Neuronal stem cell (in vitro differentiated cells): ENCODE measurements at regions not wholly inside any gene's neighbourhood (a gene's known extent, or its start where the extent isn't known, plus 50 kb on each side); places are given as distances from the start of the nearest gene placed in this dataset.
"Not testable (repeated sequence)": the region's sequence is repeated elsewhere in the genome, so short reads cannot be mapped to it uniquely, and the experiment has no call there.

Experiments
- DNase-seq: peaks from one replicate; pipeline ENCODE4 v3.0.0-alpha.2; 2013; ENCODE audit warnings: low spot score
- H2AFZ ChIP-seq: one replicate; pipeline ENCODE4 v1.6.1; 2013; ENCODE audit warnings: mild to moderate bottlenecking, low read length, inconsistent platforms
- H2AK5ac ChIP-seq: 2 replicates; pipeline ENCODE4 v1.6.1; 2013; ENCODE audit warnings: low read depth, mild to moderate bottlenecking, inconsistent platforms, low read length, moderate library complexity, mixed read lengths
- H2BK120ac ChIP-seq: 2 replicates; pipeline ENCODE4 v1.6.1; 2013; ENCODE audit warnings: low read depth, mild to moderate bottlenecking, inconsistent platforms, low read length, moderate library complexity, mixed read lengths
- H2BK12ac ChIP-seq: one replicate; pipeline ENCODE4 v1.6.1; 2013; ENCODE audit warnings: low read length, inconsistent platforms
- H2BK15ac ChIP-seq: 2 replicates; pipeline ENCODE4 v1.6.1; 2013; ENCODE audit warnings: mild to moderate bottlenecking, low read length, inconsistent platforms, mixed read lengths
- H2BK5ac ChIP-seq: one replicate; pipeline ENCODE4 v1.6.1; 2013; ENCODE audit warnings: inconsistent platforms, mild to moderate bottlenecking, low read length, moderate library complexity
- H3K14ac ChIP-seq: one replicate; pipeline ENCODE4 v1.6.1; 2013; ENCODE audit warnings: low read length, inconsistent platforms
- H3K18ac ChIP-seq: 2 replicates; pipeline ENCODE4 v1.6.1; 2013; ENCODE audit warnings: low read length, inconsistent platforms
- H3K23ac ChIP-seq: 2 replicates; pipeline ENCODE4 v1.6.1; 2013; ENCODE audit warnings: low read depth, mild to moderate bottlenecking, mixed read lengths, low read length, inconsistent platforms; ENCODE audit not compliant: poor library complexity
- H3K27ac ChIP-seq: replicated peaks from 3 replicates; pipeline ENCODE4 v1.5.1; 2013; ENCODE audit warnings: low read length, inconsistent platforms
- H3K27me3 ChIP-seq, 3 experiments: 2 replicates each; pipeline ENCODE4 v1.6.1; 2013; ENCODE audit warnings: low read length in 3 of 3, mild to moderate bottlenecking in 2 of 3, inconsistent platforms in 1 of 3, low read depth in 1 of 3, mixed read lengths in 1 of 3, moderate library complexity in 1 of 3; ENCODE audit not compliant: control insufficient read depth in 3 of 3, insufficient read depth in 3 of 3
- H3K36me3 ChIP-seq, 2 donors: replicated peaks in 1 of 2; 2 replicates each; pipeline ENCODE4 v1.6.1; 2013; ENCODE audit warnings: low read length in 2 of 2; ENCODE audit not compliant: control insufficient read depth in 2 of 2, insufficient read depth in 2 of 2
- H3K4ac ChIP-seq: 2 replicates; pipeline ENCODE4 v1.6.1; 2013; ENCODE audit warnings: inconsistent platforms, mild to moderate bottlenecking, low read length, moderate library complexity
- H3K4me1 ChIP-seq, 2 donors: 1 replicate in 1 of 2; 2 replicates in 1 of 2; pipeline ENCODE4 v1.6.1; 2013; ENCODE audit warnings: low read length in 2 of 2, low read depth in 1 of 2; ENCODE audit not compliant: control insufficient read depth in 2 of 2, insufficient read depth in 1 of 2
- H3K4me2 ChIP-seq: one replicate; pipeline ENCODE4 v1.6.1; 2013; ENCODE audit warnings: mild to moderate bottlenecking, low read length, inconsistent platforms; ENCODE audit not compliant: insufficient read depth, poor library complexity, severe bottlenecking
- H3K4me3 ChIP-seq, 2 donors: 2 replicates each; pipeline ENCODE4 v1.5.1; 2013; ENCODE audit warnings: low read length in 2 of 2, mild to moderate bottlenecking in 2 of 2, inconsistent platforms in 1 of 2, moderate library complexity in 1 of 2
- H3K79me1 ChIP-seq: one replicate; pipeline ENCODE4 v1.6.1; 2013; ENCODE audit warnings: low read depth, mild to moderate bottlenecking, inconsistent platforms, low read length, moderate library complexity
- H3K9ac ChIP-seq: one replicate; pipeline ENCODE4 v1.6.1; 2013; ENCODE audit warnings: mild to moderate bottlenecking, low read depth, low read length, inconsistent platforms; ENCODE audit not compliant: poor library complexity
- H3K9me3 ChIP-seq, 2 donors: replicated peaks in 1 of 2; 2 replicates each; pipeline versions ENCODE3 to v1.6.1; 2013; ENCODE audit warnings: low read length in 2 of 2, mild to moderate bottlenecking in 2 of 2, inconsistent platforms in 1 of 2, low read depth in 1 of 2, mixed read lengths in 1 of 2, moderate library complexity in 1 of 2; ENCODE audit not compliant: control insufficient read depth in 2 of 2, insufficient read depth in 1 of 2
- H4K8ac ChIP-seq: one replicate; pipeline ENCODE4 v1.6.1; 2013; ENCODE audit warnings: low read depth, mild to moderate bottlenecking, inconsistent platforms, low read length, moderate library complexity
- H4K91ac ChIP-seq: one replicate; pipeline ENCODE4 v1.6.1; 2013; ENCODE audit warnings: low read length, low read depth, mild to moderate bottlenecking, inconsistent platforms; ENCODE audit not compliant: poor library complexity
- WGBS, 2 donors: extraction: QIAGEN DNeasy Blood & Tissue Kit; methylation state at CpG; one replicate each; pipeline ENCODE4 v1.1.7; 2013; ENCODE audit warnings: missing lambda C conversion rate in 2 of 2, mixed read lengths in 1 of 2; ENCODE audit not compliant: insufficient read length in 2 of 2, insufficient replicate concordance in 1 of 2; ENCODE audit errors: extremely low coverage in 2 of 2; 5-methylcytosine and 5-hydroxymethylcytosine counted together

- WGBS, 2 donors: no CpG with 5 or more reads among the region's 1 CpG
- H2BK120ac ChIP-seq: no peak overlapping the region
- no peak overlapping the region for H3K18ac ChIP-seq
- H2AK5ac ChIP-seq: no peak overlapping the region
- no peaks in the 10 kb centered on the region for H3K79me1 ChIP-seq
- H3K36me3 ChIP-seq: no peaks in the 10 kb centered on the region
- no peaks in the 10 kb centered on the region for H3K4me1 ChIP-seq
- H2BK15ac ChIP-seq: no peak overlapping the region
- no peak overlapping the region for H3K14ac ChIP-seq
- no peak overlapping the region for H3K4me3 ChIP-seq
- H3K23ac ChIP-seq: no peak overlapping the region
- H2BK5ac ChIP-seq: no peak overlapping the region
- no peak overlapping the region for H4K8ac ChIP-seq
- no peak overlapping the region for H3K4ac ChIP-seq
- H2AFZ ChIP-seq: no peak overlapping the region
- no peak overlapping the region for H4K91ac ChIP-seq
- H2BK12ac ChIP-seq: no peak overlapping the region
- H3K9me3 ChIP-seq: no peaks in the 10 kb centered on the region
- H3K27ac ChIP-seq: no peak overlapping the region
- H3K27me3 ChIP-seq: no peaks in the 10 kb centered on the region
- DNase-seq: peak; percentile 38
- H3K4me2 ChIP-seq: no peak overlapping the region
- no peak overlapping the region for H3K9ac ChIP-seq
Measured at GRCh38 chr13:38223089-38223488, 126.6 kb upstream of the UFM1 start.

DNA sequence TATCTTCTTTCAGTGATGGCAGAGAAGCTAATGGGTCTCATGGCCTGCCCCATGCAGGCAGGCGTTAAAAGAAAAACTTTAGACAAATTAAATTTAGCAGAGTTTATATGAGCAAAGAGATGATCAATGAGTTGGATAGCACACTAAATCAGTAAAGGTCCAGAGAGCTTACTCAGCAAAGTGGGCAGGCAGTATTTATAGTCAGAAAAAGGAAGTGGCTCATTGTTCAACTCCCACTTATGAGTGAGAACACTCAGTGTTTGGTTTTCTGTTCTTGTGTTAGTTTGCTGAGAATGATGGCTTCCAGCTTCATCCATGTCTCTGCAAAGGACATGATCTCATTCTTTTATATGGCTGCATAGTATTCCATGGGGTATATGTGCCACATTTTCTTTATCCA is 128.5 kb upstream of the UFM1 start:
- WGBS, 2 donors: no CpG with 5 or more reads among the region's 1 CpG
- DNase-seq: not testable (repeated sequence)

DNA sequence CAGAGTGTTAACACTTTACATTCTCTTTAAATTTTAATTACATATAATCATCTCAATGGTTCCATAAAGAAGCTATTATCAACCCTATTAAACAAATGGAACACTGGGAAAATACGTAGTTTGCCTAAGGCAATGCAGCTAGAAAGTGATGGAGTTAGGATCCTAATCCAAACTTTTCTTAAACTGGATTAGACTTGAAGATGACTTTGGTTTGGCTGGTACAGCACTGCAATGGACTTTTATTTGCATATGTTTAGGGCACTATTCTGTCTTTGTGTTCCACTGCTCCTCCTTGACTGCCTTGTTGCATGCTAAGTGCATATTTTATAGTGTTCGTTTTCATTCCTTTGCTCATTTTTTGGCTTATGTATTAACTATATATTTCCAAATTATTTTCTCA is 133.5 kb upstream of the UFM1 start:
- Histone ChIP-seq H2AFZ (no peak overlapping the region), H2BK12ac (no peak overlapping the region), H3K36me3 (no peaks in the 10 kb centered on the region), H3K4me1 (no peaks in the 10 kb centered on the region), H4K8ac (no peak overlapping the region), H3K4me3 (no peak overlapping the region), H3K27me3 (no peaks in the 10 kb centered on the region), H3K4ac (no peak overlapping the region), H2AK5ac (no peak overlapping the region), H3K4me2 (no peak overlapping the region), H2BK5ac (no peak overlapping the region), H3K9me3 (peaks cover 0 to 1% of the 10 kb centered on the region in 2 donors), H3K14ac (no peak overlapping the region), H2BK120ac (no peak overlapping the region), H3K18ac (no peak overlapping the region), H3K23ac (no peak overlapping the region), H4K91ac (no peak overlapping the region), H3K79me1 (no peaks in the 10 kb centered on the region), H3K9ac (no peak overlapping the region), H3K27ac (no peak overlapping the region), H2BK15ac (no peak overlapping the region)
- no CpG with 5 or more reads among the region's 2 CpGs for WGBS, 2 donors
- no peak for DNase-seq

More for the DNA sequence above, 128.5 kb upstream of the UFM1 start:
- H3K4me1 ChIP-seq, H3K4me2 ChIP-seq, H3K79me1 ChIP-seq, H2AK5ac ChIP-seq, H2BK15ac ChIP-seq, H4K8ac ChIP-seq, H2AFZ ChIP-seq, H3K9ac ChIP-seq, H3K18ac ChIP-seq, H3K36me3 ChIP-seq, H3K23ac ChIP-seq, H2BK5ac ChIP-seq, H3K4ac ChIP-seq, H2BK12ac ChIP-seq, H3K14ac ChIP-seq, H2BK120ac ChIP-seq, H4K91ac ChIP-seq, H3K4me3 ChIP-seq, H3K9me3 ChIP-seq, H3K27me3 ChIP-seq, H3K27ac ChIP-seq: not testable (repeated sequence)

DNA sequence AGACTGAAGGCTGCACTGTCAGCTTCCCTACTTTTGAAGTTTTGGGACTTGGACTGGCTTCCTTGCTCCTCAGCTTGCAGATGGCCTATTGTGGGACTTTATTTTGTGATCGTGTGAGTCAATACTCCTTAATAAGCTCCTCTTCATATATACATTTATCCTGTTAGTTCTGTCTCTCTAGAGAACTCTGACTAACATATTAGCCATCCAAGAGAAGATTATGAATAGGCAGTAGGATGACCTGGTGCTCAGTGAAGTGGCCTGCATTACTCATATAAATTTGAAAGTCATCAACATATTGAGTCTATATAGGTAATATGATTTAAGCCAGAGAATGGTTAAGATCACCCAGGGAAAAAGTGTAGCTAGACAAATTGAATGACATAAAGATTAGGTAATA is 136.3 kb upstream of the UFM1 start:
- no peak overlapping the region for H3K14ac ChIP-seq
- no peak overlapping the region for H2BK120ac ChIP-seq
- H3K23ac ChIP-seq: no peak overlapping the region
- H3K18ac ChIP-seq: no peak overlapping the region
- H3K4ac ChIP-seq: no peak overlapping the region
- no peak overlapping the region for H2BK15ac ChIP-seq
- no peak overlapping the region for H3K4me3 ChIP-seq
- no peak overlapping the region for H4K8ac ChIP-seq
- DNase-seq: no peak
- no peak overlapping the region for H2AFZ ChIP-seq
- H2BK5ac ChIP-seq: no peak overlapping the region
- no peak overlapping the region for H3K9ac ChIP-seq
- H2BK12ac ChIP-seq: no peak overlapping the region
- H3K9me3 ChIP-seq: peaks cover 0 to 4% of the 10 kb centered on the region in 2 donors
- H3K27me3 ChIP-seq: no peaks in the 10 kb centered on the region
- no peak overlapping the region for H4K91ac ChIP-seq
- H3K36me3 ChIP-seq: no peaks in the 10 kb centered on the region
- H2AK5ac ChIP-seq: no peak overlapping the region
- no CpG with 5 or more reads among the region's 1 CpG for WGBS, 2 donors
- no peak overlapping the region for H3K4me2 ChIP-seq
- H3K79me1 ChIP-seq: no peaks in the 10 kb centered on the region
- no peaks in the 10 kb centered on the region for H3K4me1 ChIP-seq
- no peak overlapping the region for H3K27ac ChIP-seq
